Astrocyte (in vitro differentiated cells and primary cell): ENCODE measurements at regions not wholly inside any gene's neighbourhood (a gene's known extent, or its start where the extent isn't known, plus 50 kb on each side); places are given as distances from the start of the nearest gene placed in this dataset.

Experiments
- CTCF ChIP-seq: IDR thresholded peaks from 2 replicates; pipeline ENCODE4 v1.5.1; 2011; ENCODE audit warnings: low read depth, mild to moderate bottlenecking, inconsistent platforms, low read length, moderate library complexity; ENCODE audit not compliant: insufficient read depth
- EZH2 ChIP-seq: IDR thresholded peaks from 2 replicates; pipeline ENCODE4 v1.6.1; 2012; ENCODE audit warnings: mild to moderate bottlenecking, low read length, inconsistent platforms; ENCODE audit not compliant: insufficient read depth

- TF ChIP-seq CTCF = no peak
- TF ChIP-seq EZH2 = no peak
Observed at GRCh38 chr2:239466061-239466754, 65.4 kb upstream of the HDAC4 start.
